ENCODE measurements at regions not wholly inside any gene's neighbourhood (a gene's known extent, or its start where the extent isn't known, plus 50 kb on each side); places are given as distances from the start of the nearest gene placed in this dataset.
A peak's percentile ranks its signal among the peaks of the same experiment; 100 is the strongest.
"Not testable (repeated sequence)": the region's sequence is repeated elsewhere in the genome, so short reads cannot be mapped to it uniquely, and the experiment has no call there.

DNA sequence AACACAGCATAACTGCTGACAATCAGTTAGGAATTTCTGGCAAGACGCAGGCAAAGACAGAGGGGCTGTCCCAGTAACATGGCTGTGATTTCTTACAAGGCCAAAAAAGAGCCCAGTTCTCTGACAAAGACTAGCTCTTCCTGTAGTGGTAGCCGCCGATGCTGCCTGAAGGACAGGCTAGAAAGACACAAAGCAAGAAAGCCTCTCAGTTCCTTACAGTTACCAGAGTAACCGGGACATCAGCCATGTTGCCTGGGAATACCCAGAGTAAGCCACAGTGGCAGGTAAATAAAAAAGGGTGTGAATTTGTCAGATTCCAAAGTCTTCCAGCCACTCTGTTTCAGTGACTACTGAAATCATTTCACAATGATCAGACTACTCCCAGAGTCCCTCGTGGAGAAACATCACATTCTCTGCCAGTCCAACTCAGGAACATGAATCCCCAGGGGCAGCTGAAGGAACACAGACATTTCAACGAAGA lies 493.6 kb upstream of the ADAMTS9 start:
- DNase-seq (ENCODE audit: low spot score) = no peak
- intact Hi-C loops (cut with DNase I) = no loop called here

DNA sequence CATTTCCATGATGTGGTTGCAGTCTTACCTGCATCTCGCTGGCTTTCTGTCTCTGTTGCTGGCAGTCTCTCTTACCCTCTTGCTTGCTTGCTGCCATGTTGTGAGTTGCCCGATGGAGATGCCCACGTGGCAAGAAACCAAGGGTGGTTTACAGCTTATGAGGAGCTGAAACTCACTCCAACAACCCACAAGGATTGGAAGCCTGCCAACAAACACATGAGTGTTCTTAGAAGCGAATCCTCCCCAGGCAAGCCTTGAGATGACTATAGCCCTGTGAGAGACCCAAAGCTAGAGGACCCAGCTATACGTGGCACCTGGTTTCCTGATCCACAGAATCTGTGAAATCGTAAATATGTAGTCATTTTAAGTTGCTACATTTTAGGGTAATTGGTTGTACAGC lies 490.9 kb upstream of the ADAMTS9 start:
- intact Hi-C loops (cut with DNase I) = no loop called here

GRCh38 chr3:65177960-65178376 lies 490.2 kb upstream of the ADAMTS9 start:
- no peak for DNase-seq (ENCODE audit: low spot score)
- intact Hi-C loops (cut with DNase I) = no loop called here

More for the DNA sequence above, 490.9 kb upstream of the ADAMTS9 start:
- no peak for DNase-seq (ENCODE audit: low spot score)

GRCh38 chr3:65174713-65175112 lies 486.9 kb upstream of the ADAMTS9 start:
- DNase-seq (ENCODE audit: low spot score) = no peak
- intact Hi-C loops (cut with DNase I) = no loop called here

- no peak for DNase-seq (ENCODE audit: low spot score)
- intact Hi-C loops (cut with DNase I) = no loop called here
Measured at GRCh38 chr3:65173841-65174240, 486.0 kb upstream of the ADAMTS9 start.

DNA sequence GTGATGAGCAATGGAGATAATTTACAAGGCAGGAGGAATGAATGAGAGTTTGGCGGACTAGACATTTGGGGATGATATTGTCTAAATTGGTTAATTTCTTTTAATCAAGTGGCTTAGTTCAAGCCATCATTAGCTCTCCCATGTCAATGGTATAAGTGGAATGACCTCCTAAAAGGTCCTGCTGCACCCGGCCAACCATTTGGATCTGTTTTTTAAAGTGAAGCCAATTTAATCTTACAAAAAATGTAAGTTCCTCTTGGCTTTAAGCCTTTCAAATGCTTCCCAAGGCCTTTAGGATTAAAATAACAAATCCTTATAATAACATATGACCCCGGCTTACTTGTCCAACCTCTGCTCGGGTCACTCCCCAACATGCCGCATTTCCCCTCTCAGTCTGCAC lies 484.4 kb upstream of the ADAMTS9 start:
- DNase-seq (ENCODE audit: low spot score) = no peak
- intact Hi-C loops (cut with DNase I) = no loop called here

DNA sequence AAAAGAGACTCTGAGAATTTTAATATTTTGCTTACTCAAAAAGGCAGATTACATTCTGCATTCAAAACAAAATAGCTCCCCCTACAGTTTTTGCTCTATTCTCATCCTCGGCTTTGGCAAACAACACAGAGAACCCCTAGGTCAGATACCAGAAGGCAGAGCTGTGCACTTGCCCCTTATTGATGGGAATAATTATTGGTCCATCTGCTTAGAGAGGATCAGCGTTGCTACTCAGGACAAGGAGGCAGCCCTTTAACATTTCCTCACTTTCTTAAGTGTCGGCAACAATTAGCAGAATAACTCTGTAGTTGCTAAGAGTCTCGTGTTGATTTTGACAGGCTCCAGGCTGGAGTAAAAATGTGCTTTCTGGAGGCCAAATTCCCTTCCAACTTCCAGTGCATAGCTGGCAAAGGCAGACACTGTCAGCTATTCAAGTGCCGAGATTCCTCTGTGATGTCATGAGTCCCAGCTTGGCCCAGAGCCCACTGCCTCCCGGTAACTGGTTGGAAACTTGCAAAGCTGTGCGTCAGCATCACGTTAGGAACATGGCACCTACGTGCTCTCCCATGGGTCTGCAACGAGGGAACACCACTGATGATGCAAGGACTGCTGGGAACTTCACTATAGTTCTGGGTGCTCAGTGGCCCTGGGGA lies 482.7 kb upstream of the ADAMTS9 start:
- DNase-seq (ENCODE audit: low spot score) = peak; percentile 98
- intact Hi-C loops (cut with DNase I) = no loop called here

GRCh38 chr3:65169961-65170360 lies 482.2 kb upstream of the ADAMTS9 start:
- no peak for DNase-seq (ENCODE audit: low spot score)
- intact Hi-C loops (cut with DNase I) = no loop called here

GRCh38 chr3:65168547-65168946 lies 480.7 kb upstream of the ADAMTS9 start:
- DNase-seq (ENCODE audit: low spot score) = no peak
- intact Hi-C loops (cut with DNase I) = no loop called here

- no peak for DNase-seq (ENCODE audit: low spot score)
- intact Hi-C loops (cut with DNase I) = no loop called here
Measured at GRCh38 chr3:65166531-65166930, 478.7 kb upstream of the ADAMTS9 start.

DNA sequence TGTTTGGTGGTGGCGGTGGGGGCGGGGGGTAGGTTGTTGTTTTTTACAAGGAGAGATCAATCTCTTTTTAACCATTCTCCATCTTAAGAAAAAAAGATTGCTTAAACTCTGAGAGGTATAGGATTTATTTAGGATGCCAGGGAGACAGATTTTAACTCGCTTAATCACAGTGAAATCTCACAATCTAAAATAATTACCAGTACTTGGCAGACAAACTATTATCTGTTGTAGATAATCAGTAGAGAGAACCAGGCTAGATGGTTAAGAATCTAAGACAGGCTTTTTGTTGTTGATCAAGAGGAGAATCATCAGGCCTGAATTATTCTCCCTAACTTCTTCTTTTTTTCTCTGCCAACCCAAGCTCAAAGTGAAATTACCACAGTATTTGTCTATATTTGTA lies 470.2 kb upstream of the ADAMTS9 start:
- intact Hi-C loops (cut with DNase I) = loop anchor here in 1 of 2 donors (5.0 kb wide), 1 partner anchor 86 kb away; no protein-coding TSS in a partner anchor
- no peak for DNase-seq (ENCODE audit: low spot score)

DNA sequence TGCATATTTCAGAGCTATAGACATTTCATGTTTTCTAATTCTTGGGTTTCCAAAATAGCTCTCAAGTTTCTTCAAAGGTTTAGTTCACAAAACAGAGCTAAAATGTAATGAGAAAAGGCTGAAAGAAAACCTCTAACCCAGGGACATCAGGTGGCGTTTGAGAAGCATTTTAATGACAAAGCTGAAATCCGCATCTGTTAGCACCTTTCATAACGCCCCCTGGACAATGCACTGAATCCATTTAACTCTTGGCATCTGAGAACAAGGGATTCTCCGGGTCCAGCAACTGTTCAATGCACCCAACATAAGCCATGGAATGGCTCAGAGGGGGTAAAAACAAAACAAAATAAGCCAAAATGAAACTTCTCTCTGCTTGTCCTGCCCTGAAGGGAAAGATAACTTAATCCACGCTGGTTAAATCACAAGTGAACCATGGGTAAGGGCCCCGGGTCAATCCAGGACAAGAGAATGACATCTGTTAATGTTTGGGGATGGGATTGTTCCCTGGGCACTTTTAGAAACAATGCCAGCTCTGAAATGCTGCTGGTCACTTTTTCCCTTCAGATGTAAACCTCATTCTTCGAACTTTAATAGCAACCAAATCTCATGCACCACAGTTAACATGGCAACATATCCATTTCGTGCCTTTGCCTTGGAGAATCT lies 466.2 kb upstream of the ADAMTS9 start:
- intact Hi-C loops (cut with DNase I) = no loop called here

DNA sequence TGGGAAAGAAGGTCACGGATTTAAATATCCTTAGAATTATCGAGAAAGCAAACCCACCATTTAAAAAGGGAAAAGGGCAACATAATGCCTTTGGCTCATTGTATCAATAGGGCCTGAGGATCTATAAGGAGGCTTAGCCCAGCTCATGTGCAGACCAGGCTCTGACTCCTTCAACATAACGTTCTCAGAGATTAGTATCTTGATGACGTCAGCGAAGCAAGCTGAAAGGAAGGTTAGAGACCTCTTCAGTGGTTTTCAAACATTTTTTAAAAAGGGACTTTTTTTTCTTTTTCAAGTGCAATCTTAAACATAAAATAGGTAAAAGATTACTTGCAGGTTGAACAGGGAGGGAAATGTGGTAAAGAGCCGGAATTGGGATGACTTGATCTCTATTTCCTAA lies 463.9 kb upstream of the ADAMTS9 start:
- intact Hi-C loops (cut with DNase I) = no loop called here
- DNase-seq (ENCODE audit: low spot score) = no peak

More for the DNA sequence above, 466.2 kb upstream of the ADAMTS9 start:
- no peak for DNase-seq (ENCODE audit: low spot score)

DNA sequence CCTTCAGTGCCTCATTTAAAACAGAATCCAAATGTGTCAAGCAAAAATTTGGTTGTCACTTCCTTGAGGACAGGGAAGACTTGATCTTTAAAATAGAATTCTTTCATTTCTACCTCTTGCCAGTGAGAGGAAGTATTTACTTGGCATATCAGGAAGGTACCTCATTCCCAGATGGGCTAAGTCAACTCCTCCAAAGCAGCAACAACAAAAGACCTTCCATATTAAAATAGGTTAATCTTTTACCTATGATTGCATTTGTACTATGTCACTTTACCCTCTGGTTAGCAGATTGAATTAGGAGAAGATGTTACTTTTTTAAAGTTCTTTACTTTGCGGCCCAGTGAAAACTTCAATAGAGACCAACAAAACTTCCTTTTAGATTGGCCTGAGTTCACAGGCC lies 462.1 kb upstream of the ADAMTS9 start:
- no peak for DNase-seq (ENCODE audit: low spot score)
- intact Hi-C loops (cut with DNase I) = no loop called here

DNA sequence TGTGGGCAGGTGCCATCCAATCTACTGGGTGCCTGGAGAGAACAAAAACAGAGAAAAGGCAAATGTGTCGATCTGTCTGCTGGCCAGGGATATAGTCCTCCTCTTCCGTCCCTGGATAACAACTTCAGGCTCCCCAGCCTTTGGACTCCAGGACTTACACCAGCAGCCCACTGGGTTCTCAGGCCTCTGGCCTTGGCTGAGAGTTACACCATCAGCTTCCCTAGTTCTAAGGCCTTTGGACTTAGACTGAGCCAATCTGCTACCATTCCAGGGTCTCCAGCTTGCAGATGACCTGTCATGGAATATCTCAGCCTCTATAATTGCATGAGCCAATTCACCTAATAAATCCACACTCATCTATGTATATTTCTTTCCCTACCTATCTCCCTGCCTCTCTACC lies 460.9 kb upstream of the ADAMTS9 start:
- DNase-seq (ENCODE audit: low spot score) = no peak
- intact Hi-C loops (cut with DNase I) = no loop called here

GRCh38 chr3:65146179-65146578 lies 458.4 kb upstream of the ADAMTS9 start:
- no peak for DNase-seq (ENCODE audit: low spot score)
- intact Hi-C loops (cut with DNase I) = no loop called here

- no peak for DNase-seq (ENCODE audit: low spot score)
- intact Hi-C loops (cut with DNase I) = no loop called here
Measured at GRCh38 chr3:65145680-65146079, 457.9 kb upstream of the ADAMTS9 start.

GRCh38 chr3:65144791-65145351 lies 457.1 kb upstream of the ADAMTS9 start:
- DNase-seq (ENCODE audit: low spot score) = no peak
- intact Hi-C loops (cut with DNase I) = no loop called here

DNA sequence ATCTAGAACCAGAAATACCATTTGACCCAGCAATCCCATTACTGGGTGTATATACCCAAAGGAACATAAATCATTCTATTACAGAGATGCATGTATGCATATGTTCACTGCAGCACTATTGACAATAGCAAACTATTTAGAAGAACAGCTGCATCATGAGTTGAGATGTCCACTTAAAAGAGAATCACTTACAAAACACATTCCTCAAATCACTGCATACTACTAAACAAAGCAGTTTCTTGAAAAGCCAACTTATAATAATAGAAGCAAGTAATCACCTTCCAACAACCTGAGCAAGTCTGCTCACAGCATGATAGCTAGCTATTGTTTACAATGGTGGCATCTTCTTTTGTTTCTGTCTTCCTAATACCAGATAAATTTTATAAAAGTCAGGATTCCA lies 454.7 kb upstream of the ADAMTS9 start:
- intact Hi-C loops (cut with DNase I) = no loop called here

GRCh38 chr3:65138556-65138955 lies 450.8 kb upstream of the ADAMTS9 start:
- intact Hi-C loops (cut with DNase I) = no loop called here
- no peak for DNase-seq (ENCODE audit: low spot score)

More for the DNA sequence above, 454.7 kb upstream of the ADAMTS9 start:
- no peak for DNase-seq (ENCODE audit: low spot score)

DNA sequence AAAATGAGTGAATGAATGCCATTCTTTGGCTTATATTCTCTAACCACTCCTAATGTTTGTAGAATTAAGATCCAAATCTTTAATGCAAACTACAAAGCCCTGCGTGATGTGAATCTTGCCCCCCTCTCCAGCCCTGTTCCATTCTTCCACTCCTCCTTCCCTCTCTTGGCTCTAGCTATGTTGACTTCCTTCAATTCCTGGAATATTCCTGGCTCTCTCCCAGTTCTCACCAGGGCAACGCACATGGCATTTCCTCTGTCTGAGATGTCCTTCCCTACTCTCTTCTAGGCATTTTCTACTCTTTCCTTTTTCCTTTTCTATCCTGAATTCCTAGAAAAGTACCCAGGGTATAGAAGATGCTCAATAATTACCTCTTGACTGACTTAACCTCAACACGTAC lies 446.0 kb upstream of the ADAMTS9 start:
- DNase-seq (ENCODE audit: low spot score) = not testable (repeated sequence)

More for the DNA sequence above, 446.0 kb upstream of the ADAMTS9 start:
- intact Hi-C loops (cut with DNase I) = not testable (repeated sequence)
